HL-60 (cell line): ENCODE measurements at regions not wholly inside any gene's neighbourhood (a gene's known extent, or its start where the extent isn't known, plus 50 kb on each side); places are given as distances from the start of the nearest gene placed in this dataset.

ENCODE experiments used
- GABPA ChIP-seq: IDR thresholded peaks from 2 replicates; pipeline ENCODE4 v1.6.1; 2012; ENCODE audit warnings: low read depth
- POLR2AphosphoS5 ChIP-seq: IDR thresholded peaks from 2 replicates; pipeline ENCODE4 v1.6.1; 2012; ENCODE audit warnings: low read depth
- TF ChIP-seq, protein P1 (sequence below): IDR thresholded peaks from one replicate; pipeline ENCODE4 v1.5.1; 2011; ENCODE audit warnings: low read length, control low read depth, inconsistent platforms; ENCODE audit not compliant: insufficient read depth
- TF ChIP-seq, protein P2 (sequence below): IDR thresholded peaks from 2 replicates; pipeline ENCODE4 v1.6.1; 2012; ENCODE audit warnings: low read depth; ENCODE audit not compliant: insufficient replicate concordance

DNA sequence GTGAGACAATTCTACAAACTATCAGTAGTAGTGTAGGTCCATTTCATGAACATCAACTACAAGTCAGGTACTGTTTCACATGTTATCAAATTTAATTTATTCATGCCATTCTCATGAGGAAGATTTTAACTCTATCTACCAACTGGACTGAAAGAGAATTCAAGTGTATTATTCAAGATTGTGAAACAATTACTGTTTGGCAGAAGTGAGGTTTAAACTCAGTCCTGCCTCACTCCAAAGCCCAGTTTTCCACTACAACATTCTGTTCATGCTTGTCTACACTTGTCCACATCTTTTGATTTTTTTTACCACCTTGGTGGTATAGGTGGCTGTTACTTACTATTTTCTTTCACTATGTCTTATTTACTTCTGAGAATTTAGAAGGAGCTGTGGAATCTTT is 272.9 kb downstream of the TGFB2 start:
- TF ChIP-seq, protein P1, sequence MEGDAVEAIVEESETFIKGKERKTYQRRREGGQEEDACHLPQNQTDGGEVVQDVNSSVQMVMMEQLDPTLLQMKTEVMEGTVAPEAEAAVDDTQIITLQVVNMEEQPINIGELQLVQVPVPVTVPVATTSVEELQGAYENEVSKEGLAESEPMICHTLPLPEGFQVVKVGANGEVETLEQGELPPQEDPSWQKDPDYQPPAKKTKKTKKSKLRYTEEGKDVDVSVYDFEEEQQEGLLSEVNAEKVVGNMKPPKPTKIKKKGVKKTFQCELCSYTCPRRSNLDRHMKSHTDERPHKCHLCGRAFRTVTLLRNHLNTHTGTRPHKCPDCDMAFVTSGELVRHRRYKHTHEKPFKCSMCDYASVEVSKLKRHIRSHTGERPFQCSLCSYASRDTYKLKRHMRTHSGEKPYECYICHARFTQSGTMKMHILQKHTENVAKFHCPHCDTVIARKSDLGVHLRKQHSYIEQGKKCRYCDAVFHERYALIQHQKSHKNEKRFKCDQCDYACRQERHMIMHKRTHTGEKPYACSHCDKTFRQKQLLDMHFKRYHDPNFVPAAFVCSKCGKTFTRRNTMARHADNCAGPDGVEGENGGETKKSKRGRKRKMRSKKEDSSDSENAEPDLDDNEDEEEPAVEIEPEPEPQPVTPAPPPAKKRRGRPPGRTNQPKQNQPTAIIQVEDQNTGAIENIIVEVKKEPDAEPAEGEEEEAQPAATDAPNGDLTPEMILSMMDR = no peak
- TF ChIP-seq GABPA (no peak), POLR2AphosphoS5 (no peak)
- TF ChIP-seq, protein P2, sequence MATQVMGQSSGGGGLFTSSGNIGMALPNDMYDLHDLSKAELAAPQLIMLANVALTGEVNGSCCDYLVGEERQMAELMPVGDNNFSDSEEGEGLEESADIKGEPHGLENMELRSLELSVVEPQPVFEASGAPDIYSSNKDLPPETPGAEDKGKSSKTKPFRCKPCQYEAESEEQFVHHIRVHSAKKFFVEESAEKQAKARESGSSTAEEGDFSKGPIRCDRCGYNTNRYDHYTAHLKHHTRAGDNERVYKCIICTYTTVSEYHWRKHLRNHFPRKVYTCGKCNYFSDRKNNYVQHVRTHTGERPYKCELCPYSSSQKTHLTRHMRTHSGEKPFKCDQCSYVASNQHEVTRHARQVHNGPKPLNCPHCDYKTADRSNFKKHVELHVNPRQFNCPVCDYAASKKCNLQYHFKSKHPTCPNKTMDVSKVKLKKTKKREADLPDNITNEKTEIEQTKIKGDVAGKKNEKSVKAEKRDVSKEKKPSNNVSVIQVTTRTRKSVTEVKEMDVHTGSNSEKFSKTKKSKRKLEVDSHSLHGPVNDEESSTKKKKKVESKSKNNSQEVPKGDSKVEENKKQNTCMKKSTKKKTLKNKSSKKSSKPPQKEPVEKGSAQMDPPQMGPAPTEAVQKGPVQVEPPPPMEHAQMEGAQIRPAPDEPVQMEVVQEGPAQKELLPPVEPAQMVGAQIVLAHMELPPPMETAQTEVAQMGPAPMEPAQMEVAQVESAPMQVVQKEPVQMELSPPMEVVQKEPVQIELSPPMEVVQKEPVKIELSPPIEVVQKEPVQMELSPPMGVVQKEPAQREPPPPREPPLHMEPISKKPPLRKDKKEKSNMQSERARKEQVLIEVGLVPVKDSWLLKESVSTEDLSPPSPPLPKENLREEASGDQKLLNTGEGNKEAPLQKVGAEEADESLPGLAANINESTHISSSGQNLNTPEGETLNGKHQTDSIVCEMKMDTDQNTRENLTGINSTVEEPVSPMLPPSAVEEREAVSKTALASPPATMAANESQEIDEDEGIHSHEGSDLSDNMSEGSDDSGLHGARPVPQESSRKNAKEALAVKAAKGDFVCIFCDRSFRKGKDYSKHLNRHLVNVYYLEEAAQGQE = no peak
